GM12878 (cell line): ENCODE measurements at regions not wholly inside any gene's neighbourhood (a gene's known extent, or its start where the extent isn't known, plus 50 kb on each side); places are given as distances from the start of the nearest gene placed in this dataset.

Experiments used
- ATF7 ChIP-seq: fragments of 450-650 bp; IDR thresholded peaks from 2 replicates; pipeline ENCODE4 v1.6.1; 2016; ENCODE audit warnings: low read depth, mild to moderate bottlenecking
- BACH1 ChIP-seq: fragments of 450-650 bp; IDR thresholded peaks from 2 replicates; pipeline ENCODE4 v1.6.1; 2017; ENCODE audit warnings: mild to moderate bottlenecking, borderline replicate concordance
- BMI1 ChIP-seq: fragments of 450-650 bp; IDR thresholded peaks from 2 replicates; pipeline ENCODE4 v1.6.1; 2016; ENCODE audit warnings: mild to moderate bottlenecking, moderate library complexity, borderline replicate concordance
- EGR1 ChIP-seq, 2 experiments: IDR thresholded peaks; 1 replicate in 1 of 2; 2 replicates in 1 of 2; pipeline ENCODE4 v1.6.1; 2011 to 2012; ENCODE audit warnings: low read depth in 2 of 2, low read length in 2 of 2, borderline replicate concordance in 1 of 2, mild to moderate bottlenecking in 1 of 2, moderate library complexity in 1 of 2
- ETV6 ChIP-seq, 2 experiments: fragments of 450-650 bp in 1 of 2; IDR thresholded peaks in 1 of 2; conservative IDR thresholded peaks in 1 of 2; 2 replicates each; pipeline ENCODE4 v1.6.1; 2014; ENCODE audit warnings: antibody characterized with exemption in 1 of 2, borderline replicate concordance in 1 of 2, low read depth in 1 of 2, mild to moderate bottlenecking in 1 of 2, moderate library complexity in 1 of 2
- MEF2B ChIP-seq: fragments of 450-650 bp; IDR thresholded peaks from 2 replicates; pipeline ENCODE4 v1.6.1; 2018; ENCODE audit warnings: mild to moderate bottlenecking, moderate library complexity; ENCODE audit not compliant: partially characterized antibody, poor library complexity, severe bottlenecking
- MTA2 ChIP-seq: fragments of 450-650 bp; IDR thresholded peaks from 2 replicates; pipeline ENCODE4 v1.6.1; 2016; ENCODE audit warnings: low read depth, mild to moderate bottlenecking, moderate library complexity
- NFIC ChIP-seq: IDR thresholded peaks from 2 replicates; pipeline ENCODE4 v1.6.1; 2012; ENCODE audit warnings: low read depth, mild to moderate bottlenecking, inconsistent platforms, low read length, moderate library complexity
- PAX5 ChIP-seq: IDR thresholded peaks from 2 replicates; pipeline ENCODE4 v1.6.1; 2011; ENCODE audit warnings: low read depth, low read length, borderline replicate concordance
- PKNOX1 ChIP-seq: fragments of 450-650 bp; IDR thresholded peaks from 2 replicates; pipeline ENCODE4 v1.6.1; 2016; ENCODE audit warnings: mild to moderate bottlenecking
- POLR2A ChIP-seq: IDR thresholded peaks from 2 replicates; pipeline ENCODE4 v1.6.1; 2011; ENCODE audit warnings: low read depth, mild to moderate bottlenecking, low read length
- PRDM15 ChIP-seq: fragments of 450-650 bp; formaldehyde crosslinking; IDR thresholded peaks from 2 replicates; pipeline ENCODE4 v1.4.0; 2020; ENCODE audit warnings: mild to moderate bottlenecking, moderate library complexity
- RELA ChIP-seq: fragments of 450-650 bp; IDR thresholded peaks from 2 replicates; pipeline ENCODE4 v1.8.0; 2014; ENCODE audit warnings: borderline replicate concordance; ENCODE audit not compliant: partially characterized antibody
- RELB ChIP-seq: fragments of 450-650 bp; IDR thresholded peaks from 2 replicates; pipeline ENCODE4 v1.6.1; 2017; ENCODE audit warnings: low read depth, mild to moderate bottlenecking, moderate library complexity
- SMC3 ChIP-seq: IDR thresholded peaks from 2 replicates; pipeline ENCODE4 v1.6.1; 2011; ENCODE audit warnings: low read length, improper control_type of control experiment, borderline replicate concordance
- USF1 ChIP-seq: IDR thresholded peaks from 2 replicates; pipeline ENCODE4 v1.6.1; 2011; ENCODE audit warnings: borderline replicate concordance, low read depth, mild to moderate bottlenecking, moderate library complexity, mixed read lengths, low read length; ENCODE audit not compliant: insufficient read depth; ENCODE audit errors: extremely low read length
- ZBTB11 ChIP-seq: fragments of 450-650 bp; formaldehyde crosslinking; IDR thresholded peaks from 2 replicates; pipeline ENCODE4 v1.5.0; 2022; ENCODE audit warnings: mild to moderate bottlenecking, missing genetic modification characterization

GRCh38 chr11:110349138-110349996, 53.0 kb upstream of the RDX start (continued):
- TF ChIP-seq EGR1 (IDR thresholded peaks at IDR 0.05; ENCODE audit: borderline replicate concordance in 1 of 2, low read depth in 2 of 2, low read length in 2 of 2) (peak in 1 of 2 experiments; percentile 72; a peak in 1 of 3 replicates), BMI1 (peak; percentile 77), ETV6 (conservative IDR thresholded peaks at IDR 0.05 in 1 of 2, IDR thresholded peaks at IDR 0.05 in 1 of 2; ENCODE audit: borderline replicate concordance in 1 of 2, low read depth in 1 of 2) (peak in 1 of 2 experiments; percentile 91; a peak in 2 of 4 replicates), PAX5 (peak; percentile 90), PKNOX1 (peak; percentile 58; the same call in 1 of the 2 replicates), ZBTB11 (CRISPR knock-in tag) (no peak), RELB (peak; percentile 99), RELA (peak; percentile 99), SMC3 (peak; percentile 31; the same call in 1 of the 2 replicates), PRDM15 (CRISPR knock-in tag) (no peak), ATF7 (peak; percentile 54; the same call in 1 of the 2 replicates), USF1 (no peak), NFIC (peak; percentile 99), MTA2 (peak; percentile 98), BACH1 (peak; percentile 94), MEF2B (peak; percentile 45), POLR2A (peak; percentile 30; the same call in 1 of the 2 replicates)
